GM20000 (cell line): ENCODE measurements at regions not wholly inside any gene's neighbourhood (a gene's known extent, or its start where the extent isn't known, plus 50 kb on each side); places are given as distances from the start of the nearest gene placed in this dataset.

Experiments used
- DNase-seq: peaks from one replicate; pipeline ENCODE4 v3.0.0; 2012; ENCODE audit warnings: low spot score
- TF ChIP-seq, protein P1 (sequence below): IDR thresholded peaks from 2 replicates; pipeline ENCODE4 v1.5.1; 2012; ENCODE audit warnings: mild to moderate bottlenecking, control low read depth; ENCODE audit errors: extremely low read depth, missing control alignments

DNA sequence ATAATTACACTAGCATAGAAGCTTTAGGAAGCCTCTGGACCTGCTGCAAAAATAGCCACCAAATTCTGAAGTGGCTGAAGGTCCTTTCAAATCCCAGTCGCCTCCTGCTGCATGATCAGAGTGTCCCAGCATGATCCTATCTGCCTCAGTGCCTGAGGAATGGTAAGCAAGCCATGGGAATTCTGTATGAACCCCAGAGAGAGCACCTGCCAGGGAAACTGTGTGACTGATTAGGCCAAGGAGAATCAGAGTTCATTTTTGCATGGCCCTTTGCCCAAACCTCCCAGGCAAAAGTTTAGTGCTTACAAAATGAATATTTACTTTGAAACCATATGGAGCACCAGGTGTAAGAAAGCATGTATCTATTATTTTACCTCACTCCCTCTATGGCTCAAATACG is 221.4 kb downstream of the ARL4C start:
- DNase-seq = no peak
- TF ChIP-seq, protein P1, sequence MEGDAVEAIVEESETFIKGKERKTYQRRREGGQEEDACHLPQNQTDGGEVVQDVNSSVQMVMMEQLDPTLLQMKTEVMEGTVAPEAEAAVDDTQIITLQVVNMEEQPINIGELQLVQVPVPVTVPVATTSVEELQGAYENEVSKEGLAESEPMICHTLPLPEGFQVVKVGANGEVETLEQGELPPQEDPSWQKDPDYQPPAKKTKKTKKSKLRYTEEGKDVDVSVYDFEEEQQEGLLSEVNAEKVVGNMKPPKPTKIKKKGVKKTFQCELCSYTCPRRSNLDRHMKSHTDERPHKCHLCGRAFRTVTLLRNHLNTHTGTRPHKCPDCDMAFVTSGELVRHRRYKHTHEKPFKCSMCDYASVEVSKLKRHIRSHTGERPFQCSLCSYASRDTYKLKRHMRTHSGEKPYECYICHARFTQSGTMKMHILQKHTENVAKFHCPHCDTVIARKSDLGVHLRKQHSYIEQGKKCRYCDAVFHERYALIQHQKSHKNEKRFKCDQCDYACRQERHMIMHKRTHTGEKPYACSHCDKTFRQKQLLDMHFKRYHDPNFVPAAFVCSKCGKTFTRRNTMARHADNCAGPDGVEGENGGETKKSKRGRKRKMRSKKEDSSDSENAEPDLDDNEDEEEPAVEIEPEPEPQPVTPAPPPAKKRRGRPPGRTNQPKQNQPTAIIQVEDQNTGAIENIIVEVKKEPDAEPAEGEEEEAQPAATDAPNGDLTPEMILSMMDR = no peak

DNA sequence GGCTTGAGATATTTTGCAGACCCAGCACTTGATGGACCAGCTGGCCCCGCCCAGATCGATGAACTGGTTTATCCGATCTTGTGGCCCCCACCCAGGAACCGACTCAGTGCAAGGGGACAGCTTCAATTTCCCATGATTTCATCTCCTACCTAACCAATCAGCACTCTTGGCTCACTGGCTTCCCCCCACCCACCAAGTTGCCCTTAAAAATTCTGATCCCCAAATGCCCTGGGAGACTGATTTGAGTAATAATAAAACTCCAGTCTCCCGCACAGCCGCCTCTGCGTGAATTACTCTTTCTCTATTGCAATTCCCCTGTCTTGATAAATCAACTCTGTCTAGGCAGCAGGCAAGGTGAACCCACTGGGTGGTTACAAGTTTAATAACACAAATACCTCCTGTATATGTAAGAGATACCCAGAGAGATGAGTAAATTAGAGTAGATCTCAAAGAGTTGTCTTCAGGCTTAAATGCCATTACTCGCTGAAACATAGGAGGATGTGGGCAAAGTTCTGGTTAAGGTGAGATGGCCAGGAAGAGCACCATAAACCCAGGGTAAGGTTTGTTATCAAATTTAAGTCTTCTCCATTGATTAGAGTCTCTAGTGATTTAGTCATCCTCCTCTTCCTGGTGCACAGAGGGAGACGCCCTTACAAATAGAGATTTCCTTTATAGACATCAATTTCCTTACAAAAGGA is 222.8 kb downstream of the ARL4C start:
- TF ChIP-seq, protein P1 = no peak
- no peak for DNase-seq

GRCh38 chr2:234272069-234272850 is 221.8 kb downstream of the SPP2 start:
- TF ChIP-seq, protein P1 = no peak
- DNase-seq = no peak

DNA sequence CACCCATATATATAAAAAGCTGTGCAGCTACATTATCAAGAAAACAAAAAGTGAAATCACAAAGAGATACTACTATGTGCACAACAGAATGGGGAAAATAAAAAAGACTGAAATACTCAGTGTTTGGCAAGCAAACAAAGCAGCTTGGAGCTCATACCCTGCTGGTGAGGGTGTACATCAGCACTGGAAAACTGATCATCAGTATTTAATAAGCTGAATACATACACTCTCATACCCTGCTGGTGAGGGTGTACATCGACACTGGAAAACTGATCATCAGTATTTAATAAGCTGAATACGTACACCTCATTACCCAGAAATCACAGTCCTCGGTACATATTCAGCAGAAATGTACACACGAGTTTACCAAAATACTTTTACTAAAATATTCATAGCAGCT is 220.8 kb downstream of the SPP2 start:
- DNase-seq = no peak

DNA sequence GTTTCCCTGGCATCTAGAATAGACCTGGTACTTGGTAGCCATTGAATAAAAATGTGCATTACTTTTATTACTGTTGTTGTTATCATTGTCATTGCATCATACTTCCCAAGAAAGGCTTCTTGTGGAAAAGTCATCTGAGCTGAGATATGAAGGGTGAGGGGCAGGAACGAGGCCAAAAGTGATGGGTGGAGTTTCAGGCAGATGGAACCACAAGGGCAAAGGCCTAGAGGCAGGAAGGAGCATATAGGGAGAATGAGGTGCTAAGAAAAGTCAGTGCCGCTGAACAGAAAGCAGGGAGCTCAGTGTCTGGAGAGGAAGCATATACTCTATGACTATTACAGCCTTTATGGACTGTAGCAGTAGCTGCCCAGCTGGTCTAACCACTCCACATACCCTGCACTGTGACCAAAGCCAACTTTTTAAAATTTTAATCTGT is 219.3 kb downstream of the SPP2 start:
- no peak for DNase-seq
- TF ChIP-seq, protein P1 = no peak

More for the DNA sequence above, 220.8 kb downstream of the SPP2 start:
- TF ChIP-seq, protein P1 = no peak

GRCh38 chr2:234267534-234267933 is 217.0 kb downstream of the SPP2 start:
- DNase-seq = no peak
- TF ChIP-seq, protein P1 = no peak

DNA sequence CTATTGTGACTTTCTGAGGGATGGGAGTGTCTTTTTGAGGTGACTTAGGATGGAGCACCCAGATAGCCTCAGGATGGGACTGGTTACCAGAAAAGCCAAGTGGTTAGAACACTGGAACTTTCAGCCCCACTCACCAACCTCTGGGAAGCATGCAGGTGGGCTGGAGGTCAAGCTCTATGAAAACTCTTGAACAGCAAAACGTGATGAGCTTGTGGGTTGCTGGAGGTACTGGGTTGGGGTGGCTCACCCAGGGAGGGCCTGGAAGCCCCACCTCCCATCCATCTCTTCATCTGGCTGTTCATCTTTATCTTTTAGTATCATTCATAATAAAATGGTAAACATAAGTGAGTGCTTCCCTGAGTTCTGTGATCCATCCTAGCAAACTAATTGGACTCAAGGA is 216.4 kb downstream of the SPP2 start:
- TF ChIP-seq, protein P1 = no peak

More for the DNA sequence above, 216.4 kb downstream of the SPP2 start:
- no peak for DNase-seq
